ENCODE measurements at regions not wholly inside any gene's neighbourhood (a gene's known extent, or its start where the extent isn't known, plus 50 kb on each side); places are given as distances from the start of the nearest gene placed in this dataset.

GRCh38 chr1:58200437-58200836 lies 346.1 kb downstream of the OMA1 start:
- Histone ChIP-seq H3K36me3 (replicated peaks in 1 of 2; ENCODE audit: control insufficient read depth in 1 of 2, insufficient read depth in 2 of 2, low read length in 2 of 2) (no peaks in the 10 kb centered on the region), H3K9me3 (replicated peaks in 1 of 2; ENCODE audit: control insufficient read depth in 1 of 2, insufficient read depth in 1 of 2, low read length in 2 of 2) (no peaks in the 10 kb centered on the region), H3K4me3 (replicated peaks in 1 of 3; ENCODE audit: low read depth in 2 of 3, low read length in 3 of 3) (no peak overlapping the region), H3K4me2 (replicated peaks; ENCODE audit: extremely low read depth, low read length, poor library complexity, severe bottlenecking) (no peak overlapping the region), H4K20me1 (ENCODE audit: insufficient read depth, low read length) (no peaks in the 10 kb centered on the region), H3K79me2 (ENCODE audit: insufficient read depth, low read length) (no peaks in the 10 kb centered on the region), H3K9ac (ENCODE audit: insufficient read depth, low read length, poor library complexity, severe bottlenecking) (no peak overlapping the region), H3K27ac (ENCODE audit: low read depth in 1 of 2, low read length in 2 of 2) (no peak overlapping the region), H2AFZ (ENCODE audit: insufficient read depth, low read depth, low read length, poor library complexity, severe bottlenecking) (no peak overlapping the region), H3K4me1 (ENCODE audit: control insufficient read depth in 1 of 2, insufficient read depth in 2 of 2, low read length in 2 of 2) (no peaks in the 10 kb centered on the region), H3K27me3 (ENCODE audit: control insufficient read depth in 2 of 2, insufficient read depth in 2 of 2, low read length in 2 of 2) (no peaks in the 10 kb centered on the region)
- no peak overlapping the region for H3K27ac Mint-ChIP-seq
- TF ChIP-seq, protein P1, sequence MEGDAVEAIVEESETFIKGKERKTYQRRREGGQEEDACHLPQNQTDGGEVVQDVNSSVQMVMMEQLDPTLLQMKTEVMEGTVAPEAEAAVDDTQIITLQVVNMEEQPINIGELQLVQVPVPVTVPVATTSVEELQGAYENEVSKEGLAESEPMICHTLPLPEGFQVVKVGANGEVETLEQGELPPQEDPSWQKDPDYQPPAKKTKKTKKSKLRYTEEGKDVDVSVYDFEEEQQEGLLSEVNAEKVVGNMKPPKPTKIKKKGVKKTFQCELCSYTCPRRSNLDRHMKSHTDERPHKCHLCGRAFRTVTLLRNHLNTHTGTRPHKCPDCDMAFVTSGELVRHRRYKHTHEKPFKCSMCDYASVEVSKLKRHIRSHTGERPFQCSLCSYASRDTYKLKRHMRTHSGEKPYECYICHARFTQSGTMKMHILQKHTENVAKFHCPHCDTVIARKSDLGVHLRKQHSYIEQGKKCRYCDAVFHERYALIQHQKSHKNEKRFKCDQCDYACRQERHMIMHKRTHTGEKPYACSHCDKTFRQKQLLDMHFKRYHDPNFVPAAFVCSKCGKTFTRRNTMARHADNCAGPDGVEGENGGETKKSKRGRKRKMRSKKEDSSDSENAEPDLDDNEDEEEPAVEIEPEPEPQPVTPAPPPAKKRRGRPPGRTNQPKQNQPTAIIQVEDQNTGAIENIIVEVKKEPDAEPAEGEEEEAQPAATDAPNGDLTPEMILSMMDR (IDR thresholded peaks at IDR 0.05), result no peak
- peaks cover 0 to 4% (median 2%) of the 10 kb centered on the region in 7 donors for H3K9me3 Mint-ChIP-seq
- DNase-seq, result no peak
- intact Hi-C loops (cut with micrococcal nuclease), result no loop called here
- no peaks in the 10 kb centered on the region for H3K4me1 Mint-ChIP-seq
- no peaks in the 10 kb centered on the region for H3K36me3 Mint-ChIP-seq
- no peak overlapping the region for H3K4me3 Mint-ChIP-seq
- H3K27me3 Mint-ChIP-seq (ENCODE audit: low read depth in 3 of 3), result peaks cover 0 to 3% (median 0%) of the 10 kb centered on the region in 3 donors

GRCh38 chr1:58197811-58198210 lies 348.7 kb downstream of the OMA1 start:
- Histone ChIP-seq H3K9ac (ENCODE audit: insufficient read depth, low read length, poor library complexity, severe bottlenecking) (no peak overlapping the region), H3K36me3 (replicated peaks in 1 of 2; ENCODE audit: control insufficient read depth in 1 of 2, insufficient read depth in 2 of 2, low read length in 2 of 2) (no peaks in the 10 kb centered on the region), H3K9me3 (replicated peaks in 1 of 2; ENCODE audit: control insufficient read depth in 1 of 2, insufficient read depth in 1 of 2, low read length in 2 of 2) (no peaks in the 10 kb centered on the region), H3K27me3 (ENCODE audit: control insufficient read depth in 2 of 2, insufficient read depth in 2 of 2, low read length in 2 of 2) (no peaks in the 10 kb centered on the region), H3K27ac (ENCODE audit: low read depth in 1 of 2, low read length in 2 of 2) (no peak overlapping the region), H3K4me1 (ENCODE audit: control insufficient read depth in 1 of 2, insufficient read depth in 2 of 2, low read length in 2 of 2) (no peaks in the 10 kb centered on the region), H3K4me2 (replicated peaks; ENCODE audit: extremely low read depth, low read length, poor library complexity, severe bottlenecking) (no peak overlapping the region), H3K79me2 (ENCODE audit: insufficient read depth, low read length) (no peaks in the 10 kb centered on the region), H2AFZ (ENCODE audit: insufficient read depth, low read depth, low read length, poor library complexity, severe bottlenecking) (no peak overlapping the region), H3K4me3 (replicated peaks in 1 of 3; ENCODE audit: low read depth in 2 of 3, low read length in 3 of 3) (no peak overlapping the region), H4K20me1 (ENCODE audit: insufficient read depth, low read length) (no peaks in the 10 kb centered on the region)
- intact Hi-C loops (cut with micrococcal nuclease), result no loop called here
- DNase-seq, result no peak
- H3K4me1 Mint-ChIP-seq, result no peaks in the 10 kb centered on the region
- peaks cover 0 to 3% (median 0%) of the 10 kb centered on the region in 3 donors for H3K27me3 Mint-ChIP-seq (ENCODE audit: low read depth in 3 of 3)
- no peaks in the 10 kb centered on the region for H3K36me3 Mint-ChIP-seq
- no peak overlapping the region for H3K4me3 Mint-ChIP-seq
- WGBS (ENCODE audit: insufficient coverage), result no CpG with 5 or more reads among the region's 1 CpG
- H3K9me3 Mint-ChIP-seq, result peaks cover 0 to 7% (median 2%) of the 10 kb centered on the region in 7 donors
- H3K27ac Mint-ChIP-seq, result no peak overlapping the region
- TF ChIP-seq, protein P1 (IDR thresholded peaks at IDR 0.05), result no peak
